HG03565 (cell line): ENCODE measurements at regions not wholly inside any gene's neighbourhood (a gene's known extent, or its start where the extent isn't known, plus 50 kb on each side); places are given as distances from the start of the nearest gene placed in this dataset.
"Not testable (repeated sequence)": the region's sequence is repeated elsewhere in the genome, so short reads cannot be mapped to it uniquely, and the experiment has no call there.

Experiments used
- ATAC-seq: cut with Tn5 transposase; IDR thresholded peaks from one replicate; pipeline ENCODE4 v1.9.1; 2021; ENCODE audit warnings: mild to moderate bottlenecking, moderate library complexity; ENCODE audit not compliant: unreplicated experiment

- no peak for ATAC-seq
Observed at GRCh38 chr16:65827231-65827630, 539.3 kb upstream of the CDH5 start.

GRCh38 chr16:65825191-65825856, 541.2 kb upstream of the CDH5 start:
- ATAC-seq, result no peak

- ATAC-seq, result no peak
Observed at GRCh38 chr16:65822148-65822547, 544.3 kb upstream of the CDH5 start.

GRCh38 chr16:65819136-65819898, 547.2 kb upstream of the CDH5 start:
- no peak for ATAC-seq

GRCh38 chr16:65817799-65818198, 548.7 kb upstream of the CDH5 start:
- ATAC-seq, result no peak

GRCh38 chr16:65817066-65817465, 549.4 kb upstream of the CDH5 start:
- ATAC-seq, result no peak

GRCh38 chr16:65816556-65816955, 549.9 kb upstream of the CDH5 start:
- no peak for ATAC-seq

- no peak for ATAC-seq
Observed at GRCh38 chr16:65815707-65816106, 550.8 kb upstream of the CDH5 start.

- not testable (repeated sequence) for ATAC-seq
Observed at GRCh38 chr16:65813879-65814278, 552.6 kb upstream of the CDH5 start.

- ATAC-seq, result no peak
Observed at GRCh38 chr16:65809627-65810026, 556.9 kb upstream of the CDH5 start.

- ATAC-seq, result no peak
Observed at GRCh38 chr16:65808790-65809189, 557.7 kb upstream of the CDH5 start.

GRCh38 chr16:65807858-65808257, 558.6 kb upstream of the CDH5 start:
- ATAC-seq, result no peak

- not testable (repeated sequence) for ATAC-seq
Observed at GRCh38 chr16:65805704-65806103, 560.8 kb upstream of the CDH5 start.

GRCh38 chr16:65796481-65796880, 570.0 kb upstream of the CDH5 start:
- ATAC-seq, result no peak

GRCh38 chr16:65794973-65795372, 571.5 kb upstream of the CDH5 start:
- no peak for ATAC-seq

GRCh38 chr16:65793781-65794180, 572.7 kb upstream of the CDH5 start:
- ATAC-seq, result no peak

GRCh38 chr16:65790768-65791167, 575.7 kb upstream of the CDH5 start:
- no peak for ATAC-seq

GRCh38 chr16:65789161-65789945, 577.1 kb upstream of the CDH5 start:
- no peak for ATAC-seq

GRCh38 chr16:65788434-65789140, 577.9 kb upstream of the CDH5 start:
- no peak for ATAC-seq

GRCh38 chr16:65787921-65788320, 578.6 kb upstream of the CDH5 start:
- no peak for ATAC-seq

GRCh38 chr16:65786916-65787315, 579.6 kb upstream of the CDH5 start:
- no peak for ATAC-seq
